ENCODE measurements at regions not wholly inside any gene's neighbourhood (a gene's known extent, or its start where the extent isn't known, plus 50 kb on each side); places are given as distances from the start of the nearest gene placed in this dataset.
A peak's percentile ranks its signal among the peaks of the same experiment; 100 is the strongest.
"Not testable (repeated sequence)": the region's sequence is repeated elsewhere in the genome, so short reads cannot be mapped to it uniquely, and the experiment has no call there.

DNA sequence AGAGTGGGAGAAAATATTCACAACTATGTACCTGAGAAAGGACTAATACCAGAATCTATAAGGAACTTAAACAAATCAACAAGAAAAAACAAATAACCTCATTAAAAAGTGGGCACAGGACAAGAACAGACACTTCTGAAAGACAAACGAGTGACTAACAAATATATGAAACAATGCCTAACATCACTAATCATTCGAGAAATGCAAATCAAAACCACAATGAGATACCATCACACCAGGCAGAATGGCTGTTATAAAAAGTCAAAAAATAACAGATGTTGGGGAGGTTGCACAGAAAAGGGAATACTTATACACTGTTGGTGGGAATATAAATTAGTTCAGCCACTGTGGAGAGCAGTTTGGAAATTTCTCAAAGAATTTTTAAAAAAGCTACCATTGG is 83.5 kb upstream of the WSCD1 start:
- H3K9me3 ChIP-seq (ENCODE audit: control insufficient read depth in 2 of 3, insufficient read depth in 1 of 3, low read length in 3 of 3): no peaks in the 10 kb centered on the region
- no peaks in the 10 kb centered on the region for H3K27me3 ChIP-seq (ENCODE audit: control insufficient read depth, insufficient read depth, low read length)
- H3K27ac ChIP-seq (ENCODE audit: low read depth in 2 of 2, low read length in 2 of 2): no peak overlapping the region
- H3K4me1 ChIP-seq (ENCODE audit: control insufficient read depth in 2 of 3, insufficient read depth in 2 of 3, low read depth in 1 of 3, low read length in 3 of 3): no peaks in the 10 kb centered on the region
- no peak overlapping the region for H3K4me3 ChIP-seq (ENCODE audit: low read length in 3 of 3)
- TF ChIP-seq CTCF (IDR thresholded peaks at IDR 0.05; ENCODE audit: borderline replicate concordance, extremely low read depth, insufficient read depth): no peak
- FAIRE-seq: no peak
- intact Hi-C loops (cut with DNase I): no loop called here
- no peak overlapping the region for H3K9ac ChIP-seq (ENCODE audit: low read length in 3 of 3)
- no peak for DNase-seq
- H3K36me3 ChIP-seq (ENCODE audit: control insufficient read depth in 2 of 3, insufficient read depth in 3 of 3, low read length in 3 of 3): no peaks in the 10 kb centered on the region

DNA sequence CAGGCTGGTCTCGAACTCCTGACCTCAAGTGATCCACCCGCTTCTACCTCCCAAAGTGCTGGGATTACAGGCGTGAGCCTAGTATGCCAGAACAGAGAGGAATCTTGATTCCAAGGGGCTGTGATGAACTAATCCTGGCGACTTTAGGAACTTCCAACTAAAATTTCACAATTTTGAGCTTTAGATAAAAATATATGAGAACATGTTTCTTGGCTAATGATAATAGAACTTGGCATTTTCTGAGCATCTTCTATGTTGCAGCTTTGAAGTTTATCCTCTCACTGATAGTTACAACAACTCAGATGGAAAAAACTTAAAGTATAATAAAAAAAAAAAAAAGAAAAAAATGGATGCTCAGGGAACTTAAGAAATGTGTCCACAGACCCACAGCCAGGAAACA is 69.8 kb upstream of the WSCD1 start:
- Histone ChIP-seq H3K9ac (ENCODE audit: low read length in 3 of 3) (no peak overlapping the region), H3K27ac (ENCODE audit: low read depth in 2 of 2, low read length in 2 of 2) (no peak overlapping the region), H3K36me3 (ENCODE audit: control insufficient read depth in 2 of 3, insufficient read depth in 3 of 3, low read length in 3 of 3) (no peaks in the 10 kb centered on the region), H3K4me1 (ENCODE audit: control insufficient read depth in 2 of 3, insufficient read depth in 2 of 3, low read depth in 1 of 3, low read length in 3 of 3) (peaks cover 0 to 2% (median 0%) of the 10 kb centered on the region in 3 donors), H3K4me3 (ENCODE audit: low read length in 3 of 3) (no peak overlapping the region), H3K9me3 (ENCODE audit: control insufficient read depth in 2 of 3, insufficient read depth in 1 of 3, low read length in 3 of 3) (no peaks in the 10 kb centered on the region), H3K27me3 (ENCODE audit: control insufficient read depth, insufficient read depth, low read length) (no peaks in the 10 kb centered on the region)
- FAIRE-seq: no peak
- TF ChIP-seq CTCF (IDR thresholded peaks at IDR 0.05; ENCODE audit: borderline replicate concordance, extremely low read depth, insufficient read depth): no peak
- DNase-seq: no peak
- intact Hi-C loops (cut with DNase I): no loop called here

DNA sequence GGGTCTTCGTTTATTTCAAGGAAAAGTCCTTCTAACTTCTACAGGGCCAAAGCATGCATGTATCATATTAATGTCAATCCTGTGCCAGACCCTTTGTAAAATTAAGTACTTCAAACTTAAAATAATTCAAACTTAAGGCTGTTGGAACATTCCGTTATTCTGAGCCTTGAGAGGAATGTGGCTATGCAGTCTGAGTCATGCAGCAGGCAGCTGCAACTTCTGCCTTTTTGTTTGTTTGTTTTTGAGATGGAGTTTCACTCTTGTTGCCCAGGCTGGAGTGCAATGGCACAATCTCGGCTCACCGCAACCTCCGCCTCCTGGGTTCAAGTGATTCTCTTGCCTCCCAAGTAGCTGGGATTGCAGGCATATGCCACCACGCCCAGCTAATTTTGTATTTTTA is 67.0 kb upstream of the WSCD1 start:
- H3K27me3 ChIP-seq (ENCODE audit: control insufficient read depth, insufficient read depth, low read length); H3K4me1 ChIP-seq (ENCODE audit: control insufficient read depth in 2 of 3, insufficient read depth in 2 of 3, low read depth in 1 of 3, low read length in 3 of 3); H3K4me3 ChIP-seq (ENCODE audit: low read length in 3 of 3); H3K36me3 ChIP-seq (ENCODE audit: control insufficient read depth in 2 of 3, insufficient read depth in 3 of 3, low read length in 3 of 3); H3K9me3 ChIP-seq (ENCODE audit: control insufficient read depth in 2 of 3, insufficient read depth in 1 of 3, low read length in 3 of 3); H3K9ac ChIP-seq (ENCODE audit: low read length in 3 of 3); intact Hi-C loops (cut with DNase I); FAIRE-seq; H3K27ac ChIP-seq (ENCODE audit: low read depth in 2 of 2, low read length in 2 of 2): not testable (repeated sequence)
- DNase-seq: peak in 1 of 5 donors; percentile 23

DNA sequence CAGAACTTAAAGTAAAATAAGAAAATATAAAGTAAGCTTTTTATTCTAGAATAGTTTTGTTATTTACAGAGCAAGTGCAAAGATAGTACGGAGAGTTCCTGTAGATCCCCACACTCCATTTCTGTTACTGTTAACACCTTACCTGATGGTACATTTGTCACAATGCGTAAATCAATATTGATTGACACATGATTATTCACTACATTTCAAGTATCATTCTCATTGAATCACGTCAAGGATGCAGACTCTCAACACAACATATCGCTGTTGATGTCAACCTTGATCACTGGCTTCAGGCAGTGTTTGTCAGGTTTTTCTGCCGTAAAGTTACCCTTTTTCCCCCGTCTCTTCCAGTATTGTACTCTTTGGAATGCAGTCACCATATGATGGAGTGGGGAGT is 64.2 kb upstream of the WSCD1 start:
- intact Hi-C loops (cut with DNase I): no loop called here
- Histone ChIP-seq H3K27ac (ENCODE audit: low read depth in 2 of 2, low read length in 2 of 2) (no peak overlapping the region), H3K9ac (ENCODE audit: low read length in 3 of 3) (no peak overlapping the region), H3K9me3 (ENCODE audit: control insufficient read depth in 2 of 3, insufficient read depth in 1 of 3, low read length in 3 of 3) (no peaks in the 10 kb centered on the region), H3K4me1 (ENCODE audit: control insufficient read depth in 2 of 3, insufficient read depth in 2 of 3, low read depth in 1 of 3, low read length in 3 of 3) (peaks cover 1 to 4% (median 2%) of the 10 kb centered on the region in 3 donors), H3K4me3 (ENCODE audit: low read length in 3 of 3) (no peak overlapping the region), H3K27me3 (ENCODE audit: control insufficient read depth, insufficient read depth, low read length) (no peaks in the 10 kb centered on the region), H3K36me3 (ENCODE audit: control insufficient read depth in 2 of 3, insufficient read depth in 3 of 3, low read length in 3 of 3) (no peaks in the 10 kb centered on the region)
- no peak for DNase-seq
- TF ChIP-seq CTCF (IDR thresholded peaks at IDR 0.05; ENCODE audit: borderline replicate concordance, extremely low read depth, insufficient read depth): no peak
- FAIRE-seq: no peak

All from kidney (tissue), 13 donors.